ENCODE measurements at regions not wholly inside any gene's neighbourhood (a gene's known extent, or its start where the extent isn't known, plus 50 kb on each side); places are given as distances from the start of the nearest gene placed in this dataset.

DNA sequence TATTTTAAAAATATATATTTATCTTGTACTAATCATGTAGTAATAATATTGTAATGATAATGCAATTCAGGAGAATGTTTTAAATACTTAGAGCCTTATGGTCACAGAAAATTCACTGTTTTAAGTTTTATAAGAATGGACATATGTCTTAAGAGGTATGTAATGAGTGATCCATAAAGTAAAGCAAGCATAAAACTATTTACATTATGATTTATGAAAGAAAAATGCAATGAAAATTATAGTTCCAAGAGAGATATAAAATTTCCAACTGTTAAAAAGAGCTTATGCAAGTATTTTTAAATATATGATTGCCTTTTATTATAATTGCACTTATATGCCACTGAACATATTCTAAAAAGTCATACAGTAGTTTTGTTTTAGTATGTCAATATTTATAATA, 157.5 kb upstream of the TARS1 start:
- TF ChIP-seq, protein P1, sequence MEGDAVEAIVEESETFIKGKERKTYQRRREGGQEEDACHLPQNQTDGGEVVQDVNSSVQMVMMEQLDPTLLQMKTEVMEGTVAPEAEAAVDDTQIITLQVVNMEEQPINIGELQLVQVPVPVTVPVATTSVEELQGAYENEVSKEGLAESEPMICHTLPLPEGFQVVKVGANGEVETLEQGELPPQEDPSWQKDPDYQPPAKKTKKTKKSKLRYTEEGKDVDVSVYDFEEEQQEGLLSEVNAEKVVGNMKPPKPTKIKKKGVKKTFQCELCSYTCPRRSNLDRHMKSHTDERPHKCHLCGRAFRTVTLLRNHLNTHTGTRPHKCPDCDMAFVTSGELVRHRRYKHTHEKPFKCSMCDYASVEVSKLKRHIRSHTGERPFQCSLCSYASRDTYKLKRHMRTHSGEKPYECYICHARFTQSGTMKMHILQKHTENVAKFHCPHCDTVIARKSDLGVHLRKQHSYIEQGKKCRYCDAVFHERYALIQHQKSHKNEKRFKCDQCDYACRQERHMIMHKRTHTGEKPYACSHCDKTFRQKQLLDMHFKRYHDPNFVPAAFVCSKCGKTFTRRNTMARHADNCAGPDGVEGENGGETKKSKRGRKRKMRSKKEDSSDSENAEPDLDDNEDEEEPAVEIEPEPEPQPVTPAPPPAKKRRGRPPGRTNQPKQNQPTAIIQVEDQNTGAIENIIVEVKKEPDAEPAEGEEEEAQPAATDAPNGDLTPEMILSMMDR (IDR thresholded peaks at IDR 0.05), result no peak
- TF ChIP-seq EP300 (IDR thresholded peaks at IDR 0.05), result no peak

Measured in stomach (tissue), 4 donors.